GM12878 (cell line): ENCODE measurements at regions not wholly inside any gene's neighbourhood (a gene's known extent, or its start where the extent isn't known, plus 50 kb on each side); places are given as distances from the start of the nearest gene placed in this dataset.

ENCODE experiments used
- MYC ChIP-seq: IDR thresholded peaks from 2 replicates; pipeline ENCODE4 v1.6.1; 2011; ENCODE audit warnings: mild to moderate bottlenecking, low read length, moderate library complexity, inconsistent platforms; ENCODE audit not compliant: insufficient read depth, insufficient replicate concordance, insufficient read length, severe bottlenecking
- NR2C2 ChIP-seq: IDR thresholded peaks from 2 replicates; pipeline ENCODE4 v1.6.1; 2011; ENCODE audit warnings: borderline replicate concordance, low read depth; ENCODE audit not compliant: control insufficient read depth, insufficient read length
- RAD21 ChIP-seq: IDR thresholded peaks from 2 replicates; pipeline ENCODE4 v1.6.1; 2011; ENCODE audit warnings: mild to moderate bottlenecking, low read depth, low read length, moderate library complexity; ENCODE audit not compliant: insufficient read depth

DNA sequence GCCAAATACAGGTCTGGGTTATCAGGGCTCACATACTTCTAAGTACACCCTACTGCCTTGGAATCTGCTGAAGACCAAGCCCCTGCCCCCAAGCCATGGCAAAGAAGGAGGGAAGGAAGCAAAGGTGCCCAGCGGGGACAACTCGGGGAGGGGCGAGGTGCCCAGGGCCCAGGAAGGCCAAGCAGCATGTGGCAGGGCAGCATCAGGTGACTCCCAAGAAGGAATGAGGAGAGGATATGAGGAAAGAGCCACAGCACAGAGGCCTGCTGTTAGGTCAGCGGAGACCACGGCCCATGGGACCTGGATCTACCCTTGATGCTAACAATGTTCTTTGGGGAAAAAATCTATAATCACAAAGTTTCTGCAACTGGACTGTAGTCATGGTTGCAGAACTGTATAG, 142.6 kb upstream of the CRHR1 start:
- TF ChIP-seq RAD21 (no peak), MYC (no peak), NR2C2 (no peak)
